ENCODE measurements at regions not wholly inside any gene's neighbourhood (a gene's known extent, or its start where the extent isn't known, plus 50 kb on each side); places are given as distances from the start of the nearest gene placed in this dataset.

- no TSS peak for BruUV-seq (replicated peaks)
- dilution Hi-C loops (cut with MboI; ENCODE audit: extremely low pct_ligation_motif_present, low sequenced_read_pairs), result no loop called here
These were observed 170.8 kb upstream of the MITF start for GRCh38 chr3:69568458-69568857.

More at GRCh38 chr3:69568458-69568857, 170.8 kb upstream of the MITF start:
- H3K9me1 ChIP-seq (replicated peaks; ENCODE audit: control insufficient read depth, extremely low read depth, insufficient read depth, low read length), result no peaks in the 10 kb centered on the region
- H2AFZ ChIP-seq (ENCODE audit: low read depth, low read length), result no peak overlapping the region
- FAIRE-seq, result no peak
- TF ChIP-seq GATA2 (IDR thresholded peaks at IDR 0.05; ENCODE audit: insufficient read depth, insufficient read length, low read depth, low read length), result no peak
- no peak for TF ChIP-seq EZH2 (IDR thresholded peaks at IDR 0.05; ENCODE audit: borderline replicate concordance, low read depth, low read length, severe bottlenecking)
- TF ChIP-seq JUN (IDR thresholded peaks at IDR 0.05; ENCODE audit: borderline replicate concordance, insufficient read depth, insufficient read length, low read depth), result no peak
- no peak for TF ChIP-seq POLR2A (IDR thresholded peaks at IDR 0.05; ENCODE audit: low read depth, low read length)
- no peak for TF ChIP-seq FOS (IDR thresholded peaks at IDR 0.05; ENCODE audit: borderline replicate concordance, insufficient read depth, low read length)
- no peak for TF ChIP-seq MAX (IDR thresholded peaks at IDR 0.05; ENCODE audit: insufficient read depth, insufficient read length)
- no peak for TF ChIP-seq MYC (IDR thresholded peaks at IDR 0.05; ENCODE audit: low read depth, low read length)
- TF ChIP-seq CTCF (IDR thresholded peaks at IDR 0.05; ENCODE audit: extremely low read depth in 1 of 2, insufficient read depth in 1 of 2, low read depth in 1 of 2, low read length in 2 of 2), result no peak
- TF ChIP-seq POLR2AphosphoS5 (IDR thresholded peaks at IDR 0.05; ENCODE audit: insufficient read depth, low read depth, low read length), result no peak
- H3K27me3 ChIP-seq (ENCODE audit: control insufficient read depth in 2 of 2, insufficient read depth in 2 of 2, low read length in 2 of 2), result peaks cover 5% of the 10 kb centered on the region in 2 experiments
- H3K27ac ChIP-seq (ENCODE audit: insufficient read depth, low read depth, low read length), result no peak overlapping the region
- no peaks in the 10 kb centered on the region for H3K9me3 ChIP-seq (replicated peaks; ENCODE audit: control insufficient read depth, insufficient read depth, low read length)
- H4K20me1 ChIP-seq (replicated peaks; ENCODE audit: control insufficient read depth, extremely low read depth, insufficient read depth, low read length), result no peaks in the 10 kb centered on the region
- H3K36me3 ChIP-seq (ENCODE audit: control insufficient read depth in 2 of 2, extremely low read depth in 1 of 2, insufficient read depth in 2 of 2, low read length in 2 of 2), result no peaks in the 10 kb centered on the region
- H3K4me1 ChIP-seq (ENCODE audit: control insufficient read depth, extremely low read depth, insufficient read depth, low read length), result no peaks in the 10 kb centered on the region
- POLR2A ChIA-PET, result no interaction called here
- H3K4me3 ChIP-seq (replicated peaks in 1 of 3; ENCODE audit: insufficient read depth in 1 of 3, low read depth in 1 of 3, low read length in 3 of 3), result no peak overlapping the region
- H3K79me2 ChIP-seq (ENCODE audit: control insufficient read depth, insufficient read depth, low read length), result no peaks in the 10 kb centered on the region
- H3K4me2 ChIP-seq (ENCODE audit: insufficient read depth, low read length), result no peak overlapping the region
- CTCF ChIA-PET, result no interaction called here
- H3K9ac ChIP-seq (replicated peaks; ENCODE audit: extremely low read depth, insufficient read depth, low read length), result no peak overlapping the region
- no peak for DNase-seq (ENCODE audit: low read depth, low spot score)
- intact Hi-C loops (cut with micrococcal nuclease), result no loop called here

Measured in endothelial cell of umbilical vein (primary cell).